ENCODE measurements at regions not wholly inside any gene's neighbourhood (a gene's known extent, or its start where the extent isn't known, plus 50 kb on each side); places are given as distances from the start of the nearest gene placed in this dataset.

GRCh38 chr3:177576746-177577145 lies 379.5 kb upstream of the TBL1XR1 start:
- H3K4me3 ChIP-seq (ENCODE audit: low read depth, low read length), result no peak overlapping the region
- TF ChIP-seq, protein P1, sequence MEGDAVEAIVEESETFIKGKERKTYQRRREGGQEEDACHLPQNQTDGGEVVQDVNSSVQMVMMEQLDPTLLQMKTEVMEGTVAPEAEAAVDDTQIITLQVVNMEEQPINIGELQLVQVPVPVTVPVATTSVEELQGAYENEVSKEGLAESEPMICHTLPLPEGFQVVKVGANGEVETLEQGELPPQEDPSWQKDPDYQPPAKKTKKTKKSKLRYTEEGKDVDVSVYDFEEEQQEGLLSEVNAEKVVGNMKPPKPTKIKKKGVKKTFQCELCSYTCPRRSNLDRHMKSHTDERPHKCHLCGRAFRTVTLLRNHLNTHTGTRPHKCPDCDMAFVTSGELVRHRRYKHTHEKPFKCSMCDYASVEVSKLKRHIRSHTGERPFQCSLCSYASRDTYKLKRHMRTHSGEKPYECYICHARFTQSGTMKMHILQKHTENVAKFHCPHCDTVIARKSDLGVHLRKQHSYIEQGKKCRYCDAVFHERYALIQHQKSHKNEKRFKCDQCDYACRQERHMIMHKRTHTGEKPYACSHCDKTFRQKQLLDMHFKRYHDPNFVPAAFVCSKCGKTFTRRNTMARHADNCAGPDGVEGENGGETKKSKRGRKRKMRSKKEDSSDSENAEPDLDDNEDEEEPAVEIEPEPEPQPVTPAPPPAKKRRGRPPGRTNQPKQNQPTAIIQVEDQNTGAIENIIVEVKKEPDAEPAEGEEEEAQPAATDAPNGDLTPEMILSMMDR (IDR thresholded peaks at IDR 0.05; ENCODE audit: low read depth, low read length), result no peak

DNA sequence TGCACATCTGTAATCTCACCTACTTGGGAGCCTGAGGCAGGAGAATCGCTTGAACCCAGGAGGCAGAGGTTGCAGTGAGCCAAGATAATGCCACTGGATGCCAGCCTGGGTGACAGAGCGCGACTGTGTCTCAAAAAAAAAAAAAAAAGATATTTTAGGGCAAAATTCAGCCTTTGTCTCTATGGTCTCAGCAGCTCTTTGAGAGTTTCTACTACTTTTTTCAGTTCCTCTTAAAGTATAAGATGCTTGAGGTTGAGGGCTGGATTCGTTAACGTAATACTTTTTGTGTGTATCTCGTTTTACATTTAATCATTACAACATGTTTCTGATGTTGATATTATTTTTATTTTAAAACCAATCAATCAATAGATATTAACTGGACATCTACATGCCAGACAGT lies 381.2 kb upstream of the TBL1XR1 start:
- H3K4me3 ChIP-seq (ENCODE audit: low read depth, low read length), result no peak overlapping the region
- TF ChIP-seq, protein P1 (IDR thresholded peaks at IDR 0.05; ENCODE audit: low read depth, low read length), result no peak

DNA sequence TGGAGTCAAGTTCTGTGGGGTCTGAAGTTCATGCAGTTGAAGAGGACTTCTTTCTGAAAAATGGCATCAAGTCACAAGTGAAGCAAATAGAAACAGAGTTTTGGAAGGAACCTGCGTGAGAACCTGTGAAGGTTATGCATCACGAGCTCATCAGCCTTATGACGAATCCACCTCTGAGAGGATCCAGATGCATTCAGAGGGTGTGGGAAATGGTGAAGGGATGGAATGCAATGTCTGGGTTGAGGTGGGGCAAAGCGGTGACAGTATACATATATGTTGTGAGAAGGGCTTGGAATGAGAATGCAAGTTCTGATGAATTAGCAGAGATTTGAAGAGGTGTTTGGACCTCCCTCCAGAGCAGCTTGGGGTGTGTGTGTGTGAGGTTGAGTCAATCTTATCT lies 382.1 kb upstream of the TBL1XR1 start:
- TF ChIP-seq, protein P1 (IDR thresholded peaks at IDR 0.05; ENCODE audit: low read depth, low read length), result no peak
- H3K4me3 ChIP-seq (ENCODE audit: low read depth, low read length), result no peak overlapping the region

DNA sequence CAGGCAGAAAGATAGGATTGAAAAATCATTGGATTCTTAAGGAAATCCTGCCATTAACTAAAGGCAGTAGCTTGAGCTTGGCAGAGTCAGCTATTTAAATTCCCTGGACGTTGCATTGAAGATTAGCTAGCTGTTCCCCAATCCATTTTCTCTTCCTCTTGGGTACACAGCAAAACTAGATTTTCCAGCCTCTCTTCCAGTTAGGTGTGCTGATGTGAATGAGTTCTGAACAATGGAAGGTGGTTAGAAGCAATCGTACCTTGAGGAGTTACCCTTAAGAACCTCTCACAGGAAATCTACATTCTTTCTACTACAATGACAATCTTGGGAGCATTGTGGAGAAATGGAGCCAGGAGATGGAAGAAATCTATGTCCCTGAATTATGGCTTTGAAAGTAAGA lies 383.2 kb upstream of the TBL1XR1 start:
- TF ChIP-seq, protein P1 (IDR thresholded peaks at IDR 0.05; ENCODE audit: low read depth, low read length), result no peak
- H3K4me3 ChIP-seq (ENCODE audit: low read depth, low read length), result no peak overlapping the region

- TF ChIP-seq, protein P1 (IDR thresholded peaks at IDR 0.05; ENCODE audit: low read depth, low read length), result no peak
- no peak overlapping the region for H3K4me3 ChIP-seq (ENCODE audit: low read depth, low read length)
These were observed 388.0 kb upstream of the TBL1XR1 start for GRCh38 chr3:177585271-177585670.

- H3K4me3 ChIP-seq (ENCODE audit: low read depth, low read length), result no peak overlapping the region
- TF ChIP-seq, protein P1 (IDR thresholded peaks at IDR 0.05; ENCODE audit: low read depth, low read length), result no peak
These were observed 391.9 kb upstream of the TBL1XR1 start for GRCh38 chr3:177589041-177589650.

DNA sequence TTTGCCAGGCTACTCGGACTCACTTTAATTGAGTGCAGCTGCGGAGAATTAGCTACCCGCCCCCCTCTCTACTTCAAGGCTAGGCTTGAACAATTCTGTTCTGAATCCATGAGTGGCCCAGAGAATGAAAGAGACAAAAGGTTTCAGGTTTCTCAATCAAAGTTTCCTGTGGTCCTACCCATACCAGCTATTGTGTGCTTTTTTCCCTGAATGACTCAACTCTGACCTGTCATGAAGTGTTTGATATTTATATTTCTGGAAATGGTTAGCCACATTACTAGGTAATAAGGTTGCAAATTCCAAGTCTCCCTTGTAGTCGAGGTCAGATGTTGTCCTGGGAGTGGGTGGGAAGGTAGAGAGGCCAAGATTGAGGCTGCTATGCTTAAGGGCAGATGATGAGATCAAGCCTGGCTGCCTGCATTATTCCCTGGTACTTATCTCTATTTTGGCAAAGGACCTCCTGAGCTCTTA lies 392.7 kb upstream of the TBL1XR1 start:
- H3K4me3 ChIP-seq (ENCODE audit: low read depth, low read length), result no peak overlapping the region
- TF ChIP-seq, protein P1 (IDR thresholded peaks at IDR 0.05; ENCODE audit: low read depth, low read length), result no peak

All from WI38 (cell line).